Spleen (tissue), 7 donors: ENCODE measurements at regions not wholly inside any gene's neighbourhood (a gene's known extent, or its start where the extent isn't known, plus 50 kb on each side); places are given as distances from the start of the nearest gene placed in this dataset.

Source experiments
- CTCF ChIP-seq, 11 experiments: fragments of 200-600 bp in 7 of 11; fragments of 450-650 bp in 4 of 11; sonication (generic) in 4 of 11; IDR thresholded peaks in 8 of 11; conservative IDR thresholded peaks in 3 of 11; 1 replicate in 7 of 11; 2 replicates in 4 of 11; pipeline versions ENCODE4 v1.4.0 to v1.8.0; 2016 to 2021; ENCODE audit warnings: antibody characterized with exemption in 11 of 11, inconsistent platforms in 4 of 11, mild to moderate bottlenecking in 1 of 11
- POLR2A ChIP-seq, 3 donors: fragments of 450-650 bp; IDR thresholded peaks; one replicate each; pipeline ENCODE4 v1.5.1; 2017; ENCODE audit warnings: antibody characterized with exemption in 3 of 3, mild to moderate bottlenecking in 1 of 3
- POLR2AphosphoS5 ChIP-seq, 3 donors: sonication (generic); formaldehyde crosslinking; IDR thresholded peaks; one replicate each; pipeline ENCODE4 v1.5.1; 2017; ENCODE audit warnings: antibody characterized with exemption in 3 of 3
- donor health status: DM: no; HTN: no; CAD: no; lungs with moderate emphysema.
- donor health status: DM: no; HTN: no; CAD: no.
- donor health status: DM: no; HTN: no; CAD: no.

- TF ChIP-seq CTCF (IDR thresholded peaks at IDR 0.05 in 8 of 11, conservative IDR thresholded peaks at IDR 0.05 in 3 of 11) (no peak), POLR2A (IDR thresholded peaks at IDR 0.05) (no peak), POLR2AphosphoS5 (IDR thresholded peaks at IDR 0.05) (no peak)
Observed at GRCh38 chr18:64436111-64436510, 287.2 kb upstream of the LINC00305 start.
